Stimulated activated naive CD8-positive, alpha-beta T cell treated with anti-CD3 and anti-CD28 coated beads, Interleukin-15, Interleukin-2, amounts not matched to agents 100 ng/mL and 50 ng/mL, for 24 hours (primary cell): ENCODE measurements at regions not wholly inside any gene's neighbourhood (a gene's known extent, or its start where the extent isn't known, plus 50 kb on each side); places are given as distances from the start of the nearest gene placed in this dataset.

Experiments used
- H3K27ac Mint-ChIP-seq: one replicate; pipeline ENCODE4 v1.8.0; 2021; ENCODE audit warnings: mild to moderate bottlenecking, mixed read lengths
- H3K27me3 Mint-ChIP-seq: one replicate; pipeline ENCODE4 v1.8.0; 2021; ENCODE audit warnings: mixed read lengths
- H3K36me3 Mint-ChIP-seq: one replicate; pipeline ENCODE4 v1.8.0; 2021; ENCODE audit warnings: low read depth, mixed read lengths
- H3K4me1 Mint-ChIP-seq: one replicate; pipeline ENCODE4 v1.8.0; 2021; ENCODE audit warnings: low read depth, mixed read lengths
- H3K4me3 Mint-ChIP-seq: one replicate; pipeline ENCODE4 v1.8.0; 2021; ENCODE audit warnings: mild to moderate bottlenecking, mixed read lengths
- H3K9me3 Mint-ChIP-seq: one replicate; pipeline ENCODE4 v1.8.0; 2021; ENCODE audit warnings: mixed read lengths

DNA sequence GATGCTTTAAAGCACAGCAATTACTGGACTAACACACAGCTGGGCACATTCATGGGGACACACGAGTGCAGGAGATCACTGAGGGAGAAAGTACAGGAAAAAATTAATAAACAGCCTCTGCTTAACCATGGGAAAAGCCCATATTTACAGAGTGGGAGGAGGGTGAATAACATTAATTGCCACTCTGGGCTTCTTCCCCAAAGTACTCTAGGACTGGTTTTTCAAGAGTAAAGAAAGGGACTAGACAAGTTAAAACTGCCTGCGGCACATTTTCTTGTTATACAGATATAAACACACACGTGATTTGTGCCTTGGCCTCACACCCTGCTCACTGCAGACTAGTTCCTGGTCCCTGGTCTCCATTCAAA, 179.7 kb upstream of the TET2 start:
- no peaks in the 10 kb centered on the region for H3K36me3 Mint-ChIP-seq
- peak overlapping the region; percentile 67 for H3K4me3 Mint-ChIP-seq

DNA sequence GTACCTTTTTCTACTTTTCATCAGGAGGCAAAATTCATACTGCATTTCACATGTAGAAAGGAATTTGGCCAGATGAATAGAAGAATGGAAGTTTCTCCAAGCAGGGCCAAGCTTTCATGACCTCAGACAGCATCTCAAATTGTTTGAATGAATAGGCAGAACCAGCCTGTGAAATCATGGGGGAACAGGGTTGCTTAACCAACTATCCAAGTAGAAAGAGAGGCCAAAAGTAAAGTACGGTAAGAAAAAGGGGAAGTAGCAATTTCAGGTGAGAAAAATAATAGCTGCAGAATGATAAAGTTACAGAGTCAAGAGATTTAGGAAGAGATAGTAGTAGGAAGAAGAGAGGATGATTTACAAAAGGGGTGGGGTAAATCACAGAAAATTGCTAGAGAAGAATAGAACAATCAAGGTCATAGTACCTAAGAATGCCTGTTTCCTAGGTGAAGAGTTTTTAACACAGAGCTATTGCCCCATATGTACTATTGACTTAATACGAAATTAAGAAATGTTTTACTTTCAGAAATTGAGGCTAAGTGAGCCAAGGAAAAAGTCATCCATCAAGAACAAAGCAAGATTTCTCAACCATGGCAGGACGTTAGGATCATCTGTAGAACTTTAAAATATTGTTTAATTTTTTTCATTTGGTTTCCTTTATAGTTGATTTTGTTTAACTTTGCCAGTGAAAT, 177.1 kb upstream of the TET2 start:
- Mint-ChIP-seq H3K27ac (no peak overlapping the region), H3K4me3 (no peak overlapping the region), H3K9me3 (peaks cover 4% of the 10 kb centered on the region), H3K4me1 (peaks cover 27% of the 10 kb centered on the region), H3K36me3 (no peaks in the 10 kb centered on the region), H3K27me3 (no peaks in the 10 kb centered on the region)

More for the DNA sequence above, 179.7 kb upstream of the TET2 start:
- peaks cover 28% of the 10 kb centered on the region for H3K4me1 Mint-ChIP-seq
- peaks cover 11% of the 10 kb centered on the region for H3K9me3 Mint-ChIP-seq
- H3K27ac Mint-ChIP-seq: peak overlapping the region; percentile 86
- no peaks in the 10 kb centered on the region for H3K27me3 Mint-ChIP-seq

GRCh38 chr4:104971462-104971861, 175.2 kb upstream of the TET2 start:
- Mint-ChIP-seq H3K9me3 (no peaks in the 10 kb centered on the region), H3K4me1 (peaks cover 13% of the 10 kb centered on the region), H3K27ac (no peak overlapping the region), H3K36me3 (no peaks in the 10 kb centered on the region), H3K4me3 (no peak overlapping the region), H3K27me3 (no peaks in the 10 kb centered on the region)

DNA sequence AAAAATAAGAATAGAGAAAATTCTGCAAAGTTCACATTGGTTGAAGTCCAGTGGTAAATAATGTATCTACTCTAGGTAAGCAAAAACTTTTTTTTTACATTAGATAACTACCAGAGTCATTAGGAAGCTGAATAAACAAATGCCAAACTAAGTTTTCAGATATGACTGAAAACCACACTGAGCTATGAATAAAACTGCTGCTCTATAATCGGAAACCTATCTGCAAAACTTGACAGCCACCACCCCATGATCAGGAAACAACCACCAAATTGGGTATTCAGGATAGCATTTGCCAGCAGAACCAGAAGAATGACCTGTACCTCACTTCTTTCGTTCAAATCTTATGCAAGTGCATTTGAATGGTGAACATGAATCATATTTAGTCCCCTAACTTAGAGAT, 173.0 kb upstream of the TET2 start:
- H3K4me1 Mint-ChIP-seq: peaks cover 5% of the 10 kb centered on the region
- H3K9me3 Mint-ChIP-seq: no peaks in the 10 kb centered on the region
- no peaks in the 10 kb centered on the region for H3K27me3 Mint-ChIP-seq
- H3K36me3 Mint-ChIP-seq: no peaks in the 10 kb centered on the region
- H3K4me3 Mint-ChIP-seq: no peak overlapping the region
- no peak overlapping the region for H3K27ac Mint-ChIP-seq

GRCh38 chr4:104975617-104976016, 171.1 kb upstream of the TET2 start:
- Mint-ChIP-seq H3K27me3 (no peaks in the 10 kb centered on the region), H3K9me3 (peaks cover 13% of the 10 kb centered on the region), H3K4me1 (no peaks in the 10 kb centered on the region), H3K4me3 (no peak overlapping the region), H3K36me3 (no peaks in the 10 kb centered on the region), H3K27ac (no peak overlapping the region)

DNA sequence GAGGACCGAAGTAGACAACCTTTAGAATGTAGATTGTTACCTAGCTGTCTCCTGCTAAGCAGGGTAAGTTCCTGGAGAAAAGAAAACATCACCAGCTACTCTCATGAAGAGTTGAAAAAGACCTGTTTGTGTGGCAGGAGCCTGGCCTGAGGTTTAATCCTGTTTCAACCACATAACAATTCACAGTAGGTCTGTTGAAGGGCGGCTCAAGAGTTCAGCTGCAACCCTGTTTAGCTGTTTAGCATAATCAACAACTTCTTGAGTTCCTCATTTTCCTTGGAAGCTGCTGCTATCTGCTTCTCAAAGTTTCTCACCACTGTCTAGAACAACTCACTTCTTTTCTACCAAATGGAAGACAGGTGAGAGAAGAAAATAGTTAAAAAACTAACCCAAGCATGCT, 170.4 kb upstream of the TET2 start:
- Mint-ChIP-seq H3K4me3 (no peak overlapping the region), H3K4me1 (no peaks in the 10 kb centered on the region), H3K27me3 (no peaks in the 10 kb centered on the region), H3K36me3 (no peaks in the 10 kb centered on the region), H3K27ac (no peak overlapping the region), H3K9me3 (peaks cover 17% of the 10 kb centered on the region)

GRCh38 chr4:104979083-104979760, 167.5 kb upstream of the TET2 start:
- H3K4me1 Mint-ChIP-seq: no peaks in the 10 kb centered on the region
- H3K4me3 Mint-ChIP-seq: no peak overlapping the region
- no peaks in the 10 kb centered on the region for H3K27me3 Mint-ChIP-seq
- H3K27ac Mint-ChIP-seq: no peak overlapping the region
- no peaks in the 10 kb centered on the region for H3K36me3 Mint-ChIP-seq
- H3K9me3 Mint-ChIP-seq: peaks cover 17% of the 10 kb centered on the region

DNA sequence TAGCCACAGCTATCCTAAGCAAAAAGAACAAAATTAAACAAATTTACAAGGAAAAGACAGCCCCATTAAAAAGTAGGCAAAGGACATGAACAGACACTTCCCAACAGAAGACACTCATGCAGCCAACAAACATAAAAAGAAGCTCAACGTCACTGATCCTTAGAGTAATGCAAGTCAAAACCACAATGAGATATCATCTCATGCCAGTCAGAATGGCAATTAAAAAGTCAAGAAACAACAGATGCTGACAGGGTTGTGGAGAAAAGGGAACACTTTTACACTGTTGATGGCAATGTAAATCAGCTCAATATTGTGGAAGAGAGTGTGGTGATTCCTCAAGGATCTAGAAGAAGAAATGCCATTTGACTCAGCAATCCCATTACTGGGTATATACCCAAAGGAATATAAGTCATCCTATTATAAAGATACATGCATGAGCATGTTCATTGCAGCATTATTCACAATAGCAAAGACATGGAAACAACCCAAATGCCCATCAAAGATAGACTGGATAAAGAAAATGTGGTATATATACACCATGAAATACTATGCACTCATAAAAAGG, 163.0 kb upstream of the TET2 start:
- Mint-ChIP-seq H3K4me3 (no peak overlapping the region), H3K9me3 (peaks cover 17% of the 10 kb centered on the region), H3K4me1 (no peaks in the 10 kb centered on the region), H3K27me3 (no peaks in the 10 kb centered on the region), H3K36me3 (no peaks in the 10 kb centered on the region), H3K27ac (no peak overlapping the region)

- Mint-ChIP-seq H3K27ac (no peak overlapping the region), H3K9me3 (no peaks in the 10 kb centered on the region), H3K4me3 (no peak overlapping the region), H3K27me3 (no peaks in the 10 kb centered on the region), H3K36me3 (no peaks in the 10 kb centered on the region), H3K4me1 (no peaks in the 10 kb centered on the region)
Measured at GRCh38 chr4:104986306-104986705, 160.4 kb upstream of the TET2 start.

- Mint-ChIP-seq H3K27me3 (no peaks in the 10 kb centered on the region), H3K27ac (no peak overlapping the region), H3K4me1 (no peaks in the 10 kb centered on the region), H3K9me3 (no peaks in the 10 kb centered on the region), H3K4me3 (no peak overlapping the region), H3K36me3 (no peaks in the 10 kb centered on the region)
Measured at GRCh38 chr4:104989371-104989770, 157.3 kb upstream of the TET2 start.

DNA sequence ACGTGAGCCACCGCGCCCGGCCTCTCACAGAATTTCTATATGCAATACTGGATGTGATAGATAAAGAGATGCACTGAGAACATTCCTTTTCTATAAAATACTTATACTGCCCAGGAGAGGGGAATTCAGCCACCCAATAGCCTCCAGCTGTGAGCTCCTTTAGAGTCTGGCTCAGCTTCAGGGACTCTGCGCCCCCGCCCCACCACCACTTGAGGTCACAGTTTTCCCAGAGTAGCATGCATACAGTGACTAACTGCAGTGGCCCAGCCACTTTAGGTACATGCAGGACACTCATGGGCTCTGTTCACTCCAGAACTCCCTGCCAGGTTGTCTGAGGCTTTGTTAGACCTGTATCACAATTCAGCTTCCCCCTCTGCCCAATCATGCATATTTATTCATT, 144.4 kb upstream of the TET2 start:
- no peak overlapping the region for H3K4me3 Mint-ChIP-seq
- no peaks in the 10 kb centered on the region for H3K4me1 Mint-ChIP-seq
- H3K9me3 Mint-ChIP-seq: peaks cover 3% of the 10 kb centered on the region
- H3K27me3 Mint-ChIP-seq: no peaks in the 10 kb centered on the region
- H3K27ac Mint-ChIP-seq: no peak overlapping the region
- no peaks in the 10 kb centered on the region for H3K36me3 Mint-ChIP-seq

DNA sequence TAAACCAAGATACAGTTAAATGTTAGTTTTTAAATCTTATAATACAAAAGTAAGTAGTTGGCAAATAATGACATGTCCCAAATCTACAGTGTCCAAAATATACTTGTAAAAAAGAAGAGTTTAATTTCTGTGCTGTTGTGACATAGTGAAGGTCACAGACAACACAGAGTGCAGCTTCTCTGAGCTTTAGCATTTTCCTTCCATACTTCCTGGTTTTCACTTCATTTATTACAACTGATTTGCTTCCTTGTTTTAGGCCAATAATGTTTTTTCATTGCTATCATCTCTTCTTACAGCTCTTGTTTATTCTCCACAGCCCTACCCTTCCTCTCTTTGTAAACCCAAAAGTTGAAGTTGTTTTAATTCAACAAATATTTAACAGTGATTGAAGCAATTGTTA, 132.4 kb upstream of the TET2 start:
- no peaks in the 10 kb centered on the region for H3K36me3 Mint-ChIP-seq
- H3K9me3 Mint-ChIP-seq: peaks cover 11% of the 10 kb centered on the region
- H3K4me3 Mint-ChIP-seq: no peak overlapping the region
- no peaks in the 10 kb centered on the region for H3K4me1 Mint-ChIP-seq
- no peak overlapping the region for H3K27ac Mint-ChIP-seq
- no peaks in the 10 kb centered on the region for H3K27me3 Mint-ChIP-seq

GRCh38 chr4:105014635-105015034, 132.0 kb upstream of the TET2 start:
- Mint-ChIP-seq H3K27ac (no peak overlapping the region), H3K36me3 (no peaks in the 10 kb centered on the region), H3K27me3 (no peaks in the 10 kb centered on the region), H3K9me3 (peaks cover 9% of the 10 kb centered on the region), H3K4me3 (no peak overlapping the region), H3K4me1 (no peaks in the 10 kb centered on the region)

DNA sequence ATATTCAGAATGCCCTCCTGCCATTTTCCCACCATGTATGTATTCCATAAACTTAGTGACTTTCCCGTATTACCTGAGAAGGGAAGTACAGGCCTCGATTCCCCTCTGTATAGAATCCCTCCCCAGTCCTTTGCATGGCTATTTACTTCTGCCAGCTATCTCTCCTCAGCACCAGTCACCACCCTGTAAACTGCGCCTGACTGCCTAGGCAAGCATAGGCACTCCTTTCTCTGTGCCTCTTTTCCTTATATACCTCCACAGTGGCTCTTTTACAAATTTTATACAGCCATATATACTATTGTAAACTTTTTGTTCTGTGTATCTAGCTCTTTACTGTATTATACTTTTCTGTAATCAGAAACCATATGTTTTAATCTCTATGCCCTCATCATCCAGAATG, 130.9 kb upstream of the TET2 start:
- no peak overlapping the region for H3K4me3 Mint-ChIP-seq
- H3K27ac Mint-ChIP-seq: no peak overlapping the region
- H3K9me3 Mint-ChIP-seq: no peaks in the 10 kb centered on the region
- no peaks in the 10 kb centered on the region for H3K4me1 Mint-ChIP-seq
- no peaks in the 10 kb centered on the region for H3K27me3 Mint-ChIP-seq
- no peaks in the 10 kb centered on the region for H3K36me3 Mint-ChIP-seq

- Mint-ChIP-seq H3K27me3 (peaks cover 4% of the 10 kb centered on the region), H3K36me3 (no peaks in the 10 kb centered on the region), H3K9me3 (peaks cover 16% of the 10 kb centered on the region), H3K27ac (no peak overlapping the region), H3K4me3 (no peak overlapping the region), H3K4me1 (no peaks in the 10 kb centered on the region)
Measured at GRCh38 chr4:105022811-105023667, 123.6 kb upstream of the TET2 start.
